Right lobe of liver (tissue), 4 donors: ENCODE measurements at regions not wholly inside any gene's neighbourhood (a gene's known extent, or its start where the extent isn't known, plus 50 kb on each side); places are given as distances from the start of the nearest gene placed in this dataset.

ENCODE experiments used
- POLR2A ChIP-seq: fragments of 450-650 bp; IDR thresholded peaks from one replicate; pipeline ENCODE4 v1.6.1; 2017; ENCODE audit warnings: antibody characterized with exemption, mild to moderate bottlenecking
- TF ChIP-seq, protein P1 (sequence below), 4 donors: fragments of 200-600 bp in 3 of 4; fragments of 450-650 bp in 1 of 4; IDR thresholded peaks; one replicate each; pipeline versions ENCODE4 v1.5.1 to v1.8.0; 2016 to 2022; ENCODE audit warnings: antibody characterized with exemption in 4 of 4, mild to moderate bottlenecking in 2 of 4
- donor health status: DM: no; HTN: no; CAD: no.
- donor health status: DM: no; HTN: no; CAD: no.
- donor health status: DM: no; HTN: yes; CAD: no.

DNA sequence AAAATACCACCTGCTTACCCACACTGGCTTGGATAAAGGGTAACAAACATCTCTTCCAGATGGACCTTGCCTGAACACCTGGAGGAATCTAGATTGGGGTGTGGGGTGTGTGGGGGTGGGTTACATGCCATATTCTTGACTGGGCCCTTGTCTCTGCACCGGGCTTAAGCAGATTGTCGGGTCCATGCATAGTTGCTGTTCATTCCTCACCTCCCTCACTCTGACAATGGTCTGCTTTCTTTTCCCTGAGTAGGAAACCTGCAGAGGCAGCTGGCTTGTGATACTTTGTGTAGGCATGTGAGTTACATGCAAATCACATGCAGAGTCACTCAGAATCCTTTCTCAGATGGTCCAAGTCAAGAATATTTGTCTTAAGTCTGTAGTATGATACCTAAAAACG, 112.8 kb upstream of the GLS start:
- no peak for TF ChIP-seq POLR2A
- TF ChIP-seq, protein P1, sequence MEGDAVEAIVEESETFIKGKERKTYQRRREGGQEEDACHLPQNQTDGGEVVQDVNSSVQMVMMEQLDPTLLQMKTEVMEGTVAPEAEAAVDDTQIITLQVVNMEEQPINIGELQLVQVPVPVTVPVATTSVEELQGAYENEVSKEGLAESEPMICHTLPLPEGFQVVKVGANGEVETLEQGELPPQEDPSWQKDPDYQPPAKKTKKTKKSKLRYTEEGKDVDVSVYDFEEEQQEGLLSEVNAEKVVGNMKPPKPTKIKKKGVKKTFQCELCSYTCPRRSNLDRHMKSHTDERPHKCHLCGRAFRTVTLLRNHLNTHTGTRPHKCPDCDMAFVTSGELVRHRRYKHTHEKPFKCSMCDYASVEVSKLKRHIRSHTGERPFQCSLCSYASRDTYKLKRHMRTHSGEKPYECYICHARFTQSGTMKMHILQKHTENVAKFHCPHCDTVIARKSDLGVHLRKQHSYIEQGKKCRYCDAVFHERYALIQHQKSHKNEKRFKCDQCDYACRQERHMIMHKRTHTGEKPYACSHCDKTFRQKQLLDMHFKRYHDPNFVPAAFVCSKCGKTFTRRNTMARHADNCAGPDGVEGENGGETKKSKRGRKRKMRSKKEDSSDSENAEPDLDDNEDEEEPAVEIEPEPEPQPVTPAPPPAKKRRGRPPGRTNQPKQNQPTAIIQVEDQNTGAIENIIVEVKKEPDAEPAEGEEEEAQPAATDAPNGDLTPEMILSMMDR (IDR thresholded peaks at IDR 0.05) = no peak
